Thoracic aorta (tissue), 2 donors: ENCODE measurements at regions not wholly inside any gene's neighbourhood (a gene's known extent, or its start where the extent isn't known, plus 50 kb on each side); places are given as distances from the start of the nearest gene placed in this dataset.
"Not testable (repeated sequence)": the region's sequence is repeated elsewhere in the genome, so short reads cannot be mapped to it uniquely, and the experiment has no call there.

ENCODE experiments used
- ATAC-seq: fragments of 150-250 bp; one replicate; pipeline ENCODE4 v1.8.0; 2017; ENCODE audit warnings: low read depth; ENCODE audit not compliant: insufficient number of reproducible peaks, low FRiP score
- DNase-seq: peaks from one replicate; pipeline ENCODE4 v3.0.0-alpha.2; 2020; ENCODE audit warnings: low spot score
- H3K27ac ChIP-seq, 2 donors: fragments of 200-600 bp; sonication (generic); 1 replicate in 1 of 2; 2 replicates in 1 of 2; pipeline ENCODE4 v1.5.1; 2016; ENCODE audit warnings: mild to moderate bottlenecking in 2 of 2, moderate library complexity in 2 of 2
- H3K27me3 ChIP-seq: fragments of 200-600 bp; sonication (generic); replicated peaks from 2 replicates; pipeline ENCODE4 v1.6.0; 2016; ENCODE audit warnings: mild to moderate bottlenecking; ENCODE audit not compliant: insufficient read depth
- H3K36me3 ChIP-seq: fragments of 200-600 bp; sonication (generic); one replicate; pipeline ENCODE4 v1.5.1; 2016
- H3K4me1 ChIP-seq, 2 donors: fragments of 200-600 bp; sonication (generic); 1 replicate in 1 of 2; 2 replicates in 1 of 2; pipeline versions ENCODE4 v1.5.1 to v1.6.0; 2016; ENCODE audit warnings: low read depth in 2 of 2, mild to moderate bottlenecking in 1 of 2; ENCODE audit not compliant: control insufficient read depth in 1 of 2
- H3K4me3 ChIP-seq: fragments of 200-600 bp; sonication (generic); 2 replicates; pipeline ENCODE4 v1.5.1; 2016; ENCODE audit warnings: mild to moderate bottlenecking
- H3K9me3 ChIP-seq: fragments of 200-600 bp; sonication (generic); 2 replicates; pipeline ENCODE4 v1.5.1; 2016
- CTCF ChIP-seq: fragments of 200-600 bp; sonication (generic); IDR thresholded peaks from one replicate; pipeline ENCODE4 v1.5.1; 2019; ENCODE audit warnings: antibody characterized with exemption

DNA sequence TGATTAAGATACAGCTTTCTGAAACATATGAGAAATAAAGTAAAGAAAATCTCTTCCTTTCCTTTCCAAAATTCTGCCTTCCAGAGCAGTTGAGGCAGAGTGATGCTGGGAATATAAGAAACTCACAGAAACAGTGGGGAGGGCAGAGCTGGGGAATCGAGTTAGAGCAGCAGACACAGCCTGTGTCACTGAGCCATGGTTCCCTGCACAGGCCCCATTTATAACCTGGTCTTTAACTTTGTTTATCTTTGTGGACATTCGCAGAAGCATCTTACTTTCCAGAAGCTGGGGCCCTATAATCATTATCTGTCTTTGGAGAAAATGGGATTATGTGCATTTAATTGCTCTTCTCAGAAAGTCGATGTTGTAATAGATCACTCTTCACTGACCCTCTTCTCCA, 349.1 kb downstream of the SETD4 start:
- Histone ChIP-seq H3K36me3 (no peaks in the 10 kb centered on the region), H3K27ac (no peak overlapping the region), H3K4me1 (no peaks in the 10 kb centered on the region), H3K4me3 (no peak overlapping the region), H3K27me3 (no peaks in the 10 kb centered on the region), H3K9me3 (no peaks in the 10 kb centered on the region)
- no peak for DNase-seq
- TF ChIP-seq CTCF: no peak
- no peak for ATAC-seq

DNA sequence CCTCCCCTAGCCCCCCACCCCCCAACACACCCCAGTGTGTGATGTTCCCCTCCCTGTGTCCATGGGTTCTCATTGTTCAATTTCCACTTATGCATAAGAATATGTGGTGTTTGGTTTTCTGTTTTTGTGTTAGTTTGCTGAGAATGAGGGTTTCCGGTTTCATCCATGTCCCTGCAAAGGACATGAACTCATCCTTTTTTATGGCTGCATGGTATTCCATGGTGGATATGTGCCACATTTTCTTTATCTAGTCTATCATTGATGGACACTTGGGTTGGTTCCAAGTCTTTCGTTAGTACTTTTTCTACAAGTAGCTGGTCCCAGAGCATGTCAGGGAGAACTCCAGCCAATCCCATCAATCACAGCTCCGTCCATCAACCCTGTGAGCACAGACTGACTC, 350.3 kb downstream of the SETD4 start:
- H3K4me1 ChIP-seq, H3K36me3 ChIP-seq, H3K27ac ChIP-seq, DNase-seq, ATAC-seq, H3K27me3 ChIP-seq, H3K4me3 ChIP-seq, H3K9me3 ChIP-seq: not testable (repeated sequence)

DNA sequence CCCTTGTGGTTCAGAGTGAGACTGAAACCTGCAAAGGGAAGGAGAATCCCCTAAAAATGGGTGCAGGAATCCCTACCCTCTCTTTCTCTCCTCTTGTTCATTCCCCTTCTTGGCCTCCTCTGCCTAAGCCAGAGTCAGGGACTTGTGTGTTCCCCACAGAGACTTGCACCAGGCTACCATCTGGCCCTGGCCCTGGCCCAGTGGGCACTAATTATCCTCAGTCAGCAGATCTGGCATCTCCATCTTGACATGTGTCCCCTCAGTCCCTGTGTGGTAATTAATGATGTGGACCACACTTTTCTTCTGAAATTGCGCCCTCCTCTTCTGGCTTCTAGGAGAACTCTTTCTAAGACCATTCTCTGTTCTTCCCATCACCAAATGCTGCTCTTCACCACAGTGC, 354.4 kb downstream of the SETD4 start:
- TF ChIP-seq CTCF: no peak
- H3K27ac ChIP-seq: no peak overlapping the region
- no peak overlapping the region for H3K4me3 ChIP-seq
- H3K9me3 ChIP-seq: no peaks in the 10 kb centered on the region
- H3K36me3 ChIP-seq: no peaks in the 10 kb centered on the region
- ATAC-seq: no peak
- no peaks in the 10 kb centered on the region for H3K4me1 ChIP-seq
- no peak for DNase-seq
- no peaks in the 10 kb centered on the region for H3K27me3 ChIP-seq

DNA sequence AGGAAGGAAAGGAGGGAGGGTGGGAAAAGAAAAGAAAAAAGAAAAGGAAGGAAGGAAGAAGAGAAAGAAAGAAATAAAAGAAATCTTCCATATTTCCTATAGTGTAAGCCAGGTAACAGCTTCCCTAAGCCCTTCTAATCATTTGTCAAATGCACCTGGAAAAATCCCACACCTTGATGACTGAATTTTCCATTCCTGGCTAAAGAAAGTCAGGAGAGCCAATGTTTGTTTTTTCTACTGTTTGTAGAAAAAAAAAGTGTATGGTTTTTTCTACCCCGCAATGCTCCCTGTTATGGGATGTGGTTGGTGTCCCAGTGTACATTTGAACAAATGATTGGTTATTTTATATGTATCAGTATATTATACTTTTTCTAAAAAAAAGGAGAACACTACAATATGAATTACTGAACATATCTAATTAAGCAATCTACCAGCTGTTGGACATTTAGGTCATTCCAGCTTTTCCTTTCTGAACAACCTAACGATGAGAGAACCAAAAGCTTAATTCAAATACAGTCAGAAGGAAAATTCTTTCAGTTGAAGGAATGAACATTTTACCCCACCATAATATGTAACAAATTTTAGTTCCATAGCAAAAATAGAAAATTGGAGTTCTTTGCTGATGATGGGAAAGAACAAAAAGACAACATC, 355.0 kb downstream of the SETD4 start:
- no peaks in the 10 kb centered on the region for H3K27me3 ChIP-seq
- no peak overlapping the region for H3K27ac ChIP-seq
- no peak for ATAC-seq
- TF ChIP-seq CTCF: no peak
- no peaks in the 10 kb centered on the region for H3K36me3 ChIP-seq
- no peaks in the 10 kb centered on the region for H3K9me3 ChIP-seq
- H3K4me1 ChIP-seq: no peaks in the 10 kb centered on the region
- DNase-seq: no peak
- no peak overlapping the region for H3K4me3 ChIP-seq

GRCh38 chr21:35703704-35704103, 356.6 kb downstream of the SETD4 start:
- Histone ChIP-seq H3K27ac (no peak overlapping the region), H3K27me3 (no peaks in the 10 kb centered on the region), H3K4me3 (no peak overlapping the region), H3K36me3 (no peaks in the 10 kb centered on the region), H3K4me1 (no peaks in the 10 kb centered on the region), H3K9me3 (no peaks in the 10 kb centered on the region)
- no peak for TF ChIP-seq CTCF
- DNase-seq (no peak), ATAC-seq (no peak)

- DNase-seq (no peak), ATAC-seq (no peak)
- Histone ChIP-seq H3K36me3 (no peaks in the 10 kb centered on the region), H3K9me3 (no peaks in the 10 kb centered on the region), H3K27ac (no peak overlapping the region), H3K4me1 (peaks cover 7 to 17% of the 10 kb centered on the region in 2 donors), H3K4me3 (no peak overlapping the region), H3K27me3 (no peaks in the 10 kb centered on the region)
- TF ChIP-seq CTCF: no peak
These were observed 361.0 kb downstream of the SETD4 start for GRCh38 chr21:35699361-35699760.
